Ectodermal cell (in vitro differentiated cells): ENCODE measurements at regions not wholly inside any gene's neighbourhood (a gene's known extent, or its start where the extent isn't known, plus 50 kb on each side); places are given as distances from the start of the nearest gene placed in this dataset.
"Not testable (repeated sequence)": the region's sequence is repeated elsewhere in the genome, so short reads cannot be mapped to it uniquely, and the experiment has no call there.

Experiments
- H3K27ac ChIP-seq: 2 replicates; pipeline ENCODE4 v1.7.0; 2013; ENCODE audit warnings: mild to moderate bottlenecking, low read depth, low read length; ENCODE audit not compliant: insufficient read depth, poor library complexity, severe bottlenecking
- H3K27me3 ChIP-seq: 2 replicates; pipeline ENCODE4 v1.7.0; 2013; ENCODE audit warnings: mild to moderate bottlenecking, low read length; ENCODE audit not compliant: insufficient read depth, control insufficient read depth, poor library complexity, severe bottlenecking
- H3K36me3 ChIP-seq: one replicate; pipeline ENCODE4 v1.7.0; 2013; ENCODE audit warnings: low read length; ENCODE audit not compliant: control insufficient read depth, insufficient read depth
- H3K4me1 ChIP-seq: one replicate; pipeline ENCODE4 v1.7.0; 2013; ENCODE audit warnings: low read length; ENCODE audit not compliant: control insufficient read depth, insufficient read depth
- H3K4me3 ChIP-seq: 2 replicates; pipeline ENCODE4 v1.7.0; 2013; ENCODE audit warnings: low read depth, low read length, control low read depth; ENCODE audit not compliant: insufficient read depth
- H3K9me3 ChIP-seq: 2 replicates; pipeline ENCODE4 v1.7.0; 2013; ENCODE audit warnings: mild to moderate bottlenecking, low read length, moderate library complexity; ENCODE audit not compliant: control insufficient read depth
- WGBS, 2 experiments: methylation state at CpG; one replicate each; pipeline ENCODE4 v1.1.7; 2013; ENCODE audit warnings: missing lambda C conversion rate in 2 of 2; 5-methylcytosine and 5-hydroxymethylcytosine counted together

DNA sequence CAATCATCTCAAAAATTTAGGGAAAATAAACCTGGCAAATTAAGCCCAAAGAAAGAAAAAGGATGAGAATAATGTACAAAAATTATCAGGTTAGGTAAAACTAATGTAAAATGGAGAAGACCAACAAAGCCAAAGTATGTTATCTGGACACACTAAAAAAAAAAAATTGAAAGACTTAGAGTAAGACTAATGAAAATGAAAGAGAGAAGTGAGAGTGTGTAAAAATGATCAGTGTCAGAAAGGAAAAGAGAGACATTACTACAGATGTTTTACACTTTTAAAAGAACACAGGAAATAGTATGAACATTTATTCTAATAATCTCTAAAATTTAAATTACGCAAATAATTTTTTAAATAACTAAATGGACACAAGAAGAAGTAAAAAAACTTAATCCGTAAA, 573.3 kb upstream of the NR2F2 start:
- Histone ChIP-seq H3K4me1 (peaks cover 14% of the 10 kb centered on the region), H3K27me3 (no peaks in the 10 kb centered on the region), H3K9me3 (no peaks in the 10 kb centered on the region), H3K27ac (no peak overlapping the region), H3K4me3 (no peak overlapping the region), H3K36me3 (no peaks in the 10 kb centered on the region)
- no CpG with 5 or more reads among the region's 2 CpGs for WGBS, 2 experiments

DNA sequence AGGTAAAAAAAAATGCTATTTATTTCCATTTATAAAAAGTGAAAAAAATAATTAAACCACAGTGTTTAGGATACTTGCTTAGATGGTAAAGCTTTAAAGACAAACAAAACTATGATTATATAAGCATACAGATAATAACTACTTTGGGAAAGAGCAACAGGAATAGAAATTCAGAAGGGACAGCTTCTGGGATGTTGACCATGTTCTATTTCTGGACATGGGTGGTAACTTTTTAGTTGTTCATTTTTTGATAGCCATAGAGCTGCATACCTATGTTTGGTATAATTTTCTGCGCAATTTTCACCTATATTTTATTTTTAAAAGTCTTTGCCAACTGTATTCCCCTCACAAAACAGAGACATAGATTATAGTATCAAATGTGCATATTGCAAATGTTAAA, 572.0 kb upstream of the NR2F2 start:
- Histone ChIP-seq H3K36me3 (no peaks in the 10 kb centered on the region), H3K4me3 (no peak overlapping the region), H3K9me3 (no peaks in the 10 kb centered on the region), H3K27me3 (no peaks in the 10 kb centered on the region), H3K4me1 (peaks cover 20% of the 10 kb centered on the region), H3K27ac (no peak overlapping the region)
- WGBS, 2 experiments, result no CpG with 5 or more reads among the region's 1 CpG

DNA sequence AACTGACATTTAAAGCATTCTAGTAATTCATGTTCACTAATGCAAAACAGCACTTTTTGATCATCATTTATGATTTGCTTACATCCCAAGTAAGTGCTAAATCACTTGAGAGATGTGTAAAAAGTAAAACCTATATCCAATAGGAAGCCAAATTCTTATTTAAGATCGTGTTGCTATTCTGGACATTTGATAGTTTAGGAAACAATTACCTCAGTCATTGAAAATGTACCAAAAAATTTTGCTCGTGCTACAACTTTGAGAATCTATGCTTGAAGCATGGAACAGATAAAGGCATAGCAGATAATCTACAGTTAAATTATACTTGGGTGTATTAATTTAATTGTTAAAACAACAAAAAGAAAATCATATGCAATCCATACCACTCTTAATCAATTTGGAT, 571.6 kb upstream of the NR2F2 start:
- no peaks in the 10 kb centered on the region for H3K9me3 ChIP-seq
- WGBS, 2 experiments, result 94% methylated on average over 2 of the region's 2 CpGs; no CpG with 5 or more reads in 1 of the 2 experiments

DNA sequence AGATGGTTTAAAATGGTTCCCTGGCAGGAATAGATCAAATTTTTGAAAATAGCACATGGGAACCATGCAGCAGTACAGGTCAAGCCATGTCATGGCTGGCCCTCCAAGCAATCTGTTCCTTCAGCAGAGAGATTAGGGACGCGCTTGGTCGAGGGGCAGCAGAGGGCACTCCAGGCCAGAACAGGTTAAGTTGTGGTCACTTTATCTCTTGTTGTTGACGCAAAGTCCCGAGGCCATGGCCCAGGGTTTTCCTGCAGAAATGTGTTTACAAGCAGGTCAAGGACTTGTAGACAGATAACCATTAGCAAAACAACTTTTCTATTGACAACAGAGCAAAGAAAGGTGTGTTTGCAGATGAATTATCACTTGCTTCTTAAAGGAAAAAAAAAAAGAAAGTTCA, 570.0 kb upstream of the NR2F2 start:
- 18 to 20% methylated on average over 5 of the region's 5 CpGs for WGBS, 2 experiments
- H3K27ac ChIP-seq, result no peak overlapping the region
- peaks cover 20% of the 10 kb centered on the region for H3K4me1 ChIP-seq
- H3K9me3 ChIP-seq, result no peaks in the 10 kb centered on the region
- H3K4me3 ChIP-seq, result no peak overlapping the region
- no peaks in the 10 kb centered on the region for H3K27me3 ChIP-seq
- no peaks in the 10 kb centered on the region for H3K36me3 ChIP-seq

More for the DNA sequence above, 571.6 kb upstream of the NR2F2 start:
- Histone ChIP-seq H3K36me3 (no peaks in the 10 kb centered on the region), H3K4me3 (no peak overlapping the region), H3K27me3 (no peaks in the 10 kb centered on the region), H3K4me1 (peaks cover 20% of the 10 kb centered on the region), H3K27ac (no peak overlapping the region)

DNA sequence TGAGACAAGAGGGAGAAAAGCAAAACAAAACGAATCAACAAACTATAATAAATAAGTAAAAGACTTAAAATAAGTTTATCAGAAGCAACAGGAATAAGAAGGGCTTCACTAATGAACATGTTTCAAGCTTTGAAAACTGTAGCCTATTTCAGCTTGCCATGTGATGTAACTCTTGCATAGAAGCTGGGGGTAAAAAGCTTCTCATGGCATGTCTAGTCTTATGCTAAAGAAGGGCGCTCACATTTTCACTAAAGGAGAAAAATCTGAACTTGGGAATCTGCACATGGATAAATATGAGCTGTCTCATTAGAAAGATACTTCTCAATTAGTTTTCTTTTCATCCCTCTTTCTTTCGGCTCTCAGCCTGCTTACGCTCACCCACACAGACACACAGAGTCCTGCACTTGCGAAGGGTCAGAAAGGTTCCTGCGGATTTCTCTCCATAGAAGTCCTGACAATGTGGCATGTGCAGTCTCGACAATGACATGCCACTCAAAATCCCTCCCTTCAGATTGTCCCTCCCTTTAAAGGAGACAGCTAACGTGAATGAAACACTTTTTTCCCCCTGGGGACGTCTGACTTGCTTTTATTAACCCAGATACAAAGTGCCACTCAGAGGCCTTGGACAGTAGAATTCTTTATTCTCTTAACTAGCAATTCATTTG, 568.9 kb upstream of the NR2F2 start:
- no peaks in the 10 kb centered on the region for H3K9me3 ChIP-seq
- H3K27ac ChIP-seq, result no peak overlapping the region
- no peaks in the 10 kb centered on the region for H3K27me3 ChIP-seq
- H3K4me1 ChIP-seq, result peaks cover 20% of the 10 kb centered on the region
- no peak overlapping the region for H3K4me3 ChIP-seq
- 32 to 39% methylated on average over 8 of the region's 9 CpGs for WGBS, 2 experiments
- no peaks in the 10 kb centered on the region for H3K36me3 ChIP-seq

DNA sequence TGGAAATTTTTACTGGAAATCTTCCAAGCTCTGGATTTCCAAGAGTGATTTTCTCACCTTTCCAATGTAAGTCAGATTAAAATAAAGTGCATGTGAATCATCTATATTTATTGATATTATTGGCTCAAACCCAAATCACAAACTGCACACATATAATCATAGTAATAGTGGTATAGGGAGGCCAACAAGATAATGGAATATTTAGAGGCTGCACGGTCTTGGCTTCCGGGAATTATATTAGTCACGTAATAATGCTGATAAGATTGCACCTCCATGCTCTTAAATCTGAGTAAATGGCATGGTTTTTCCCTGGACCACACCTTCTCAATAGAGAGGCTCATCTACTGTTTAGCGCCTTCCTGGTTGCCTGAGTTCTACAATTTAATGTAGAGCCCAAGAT, 567.1 kb upstream of the NR2F2 start:
- Histone ChIP-seq H3K36me3 (no peaks in the 10 kb centered on the region), H3K27me3 (no peaks in the 10 kb centered on the region), H3K4me1 (peaks cover 20% of the 10 kb centered on the region), H3K4me3 (no peak overlapping the region), H3K27ac (no peak overlapping the region), H3K9me3 (no peaks in the 10 kb centered on the region)
- WGBS, 2 experiments, result 96 to 97% methylated on average over 4 of the region's 4 CpGs

DNA sequence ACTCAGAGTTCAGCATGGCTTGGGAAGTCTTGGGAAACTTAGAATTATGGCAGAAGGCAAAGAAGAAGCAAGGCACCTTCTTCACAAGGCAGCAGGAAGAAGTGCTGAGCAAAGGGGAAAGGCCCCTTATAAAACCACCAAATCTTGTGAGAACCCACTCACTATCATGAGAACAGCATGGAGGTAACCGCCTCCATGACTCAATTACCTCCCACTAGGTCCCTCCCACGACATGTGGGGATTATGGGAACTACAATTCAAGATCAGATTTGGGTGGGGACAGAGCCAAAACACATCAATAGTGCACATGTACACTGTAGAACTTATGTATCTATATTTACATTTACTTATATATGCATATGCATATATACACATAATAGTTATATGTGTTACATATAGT, 565.3 kb upstream of the NR2F2 start:
- Histone ChIP-seq H3K36me3 (no peaks in the 10 kb centered on the region), H3K4me3 (no peak overlapping the region), H3K4me1 (peaks cover 22% of the 10 kb centered on the region), H3K27ac (no peak overlapping the region), H3K9me3 (no peaks in the 10 kb centered on the region), H3K27me3 (no peaks in the 10 kb centered on the region)
- 86% methylated on average over 1 to 2 of the region's 2 CpGs for WGBS, 2 experiments

DNA sequence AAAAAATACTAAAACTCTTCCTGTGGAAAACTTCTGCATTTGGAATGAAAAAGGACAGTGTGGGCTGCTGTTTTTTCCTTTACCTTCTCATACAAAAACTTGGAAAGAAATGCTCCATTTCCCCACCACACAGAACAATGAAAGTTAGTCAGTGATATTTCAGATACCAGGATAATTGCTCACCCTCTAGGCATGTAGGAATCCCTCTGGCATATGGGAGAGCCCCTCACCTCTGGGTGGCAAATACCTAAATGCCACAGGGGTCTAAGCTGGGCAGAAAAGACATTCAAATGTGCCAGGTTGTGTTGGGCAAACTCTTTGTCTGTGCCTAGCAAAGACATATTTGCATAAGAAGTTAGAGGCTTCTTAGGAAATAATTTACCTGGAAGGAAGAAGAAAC, 560.3 kb upstream of the NR2F2 start:
- no peaks in the 10 kb centered on the region for H3K27me3 ChIP-seq
- no peaks in the 10 kb centered on the region for H3K36me3 ChIP-seq
- no peak overlapping the region for H3K4me3 ChIP-seq
- H3K4me1 ChIP-seq, result peaks cover 6% of the 10 kb centered on the region
- H3K27ac ChIP-seq, result no peak overlapping the region
- no peaks in the 10 kb centered on the region for H3K9me3 ChIP-seq

DNA sequence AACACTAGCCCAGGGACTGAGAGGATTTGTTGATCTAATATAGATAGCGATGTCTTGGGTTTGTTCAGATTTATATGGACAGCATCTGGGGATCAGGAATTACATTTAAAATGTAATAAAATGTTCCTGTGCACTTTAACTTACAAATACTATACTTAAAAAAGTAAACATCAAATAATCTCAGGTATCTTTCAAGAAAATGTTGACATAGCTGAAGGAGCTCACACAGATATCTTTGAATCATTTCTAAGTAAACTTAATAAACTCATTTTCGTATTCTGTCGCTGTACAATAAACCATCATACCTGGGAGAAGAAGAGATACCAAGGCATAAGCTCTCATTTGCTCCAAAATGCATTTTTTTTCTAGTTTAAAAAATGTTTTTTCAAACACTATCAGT, 557.5 kb upstream of the NR2F2 start:
- Histone ChIP-seq H3K9me3 (no peaks in the 10 kb centered on the region), H3K4me3 (no peak overlapping the region), H3K36me3 (no peaks in the 10 kb centered on the region), H3K27ac (no peak overlapping the region), H3K27me3 (no peaks in the 10 kb centered on the region), H3K4me1 (peaks cover 6% of the 10 kb centered on the region)
- WGBS, 2 experiments, result 95 to 100% methylated on average over 2 to 3 of the region's 3 CpGs

DNA sequence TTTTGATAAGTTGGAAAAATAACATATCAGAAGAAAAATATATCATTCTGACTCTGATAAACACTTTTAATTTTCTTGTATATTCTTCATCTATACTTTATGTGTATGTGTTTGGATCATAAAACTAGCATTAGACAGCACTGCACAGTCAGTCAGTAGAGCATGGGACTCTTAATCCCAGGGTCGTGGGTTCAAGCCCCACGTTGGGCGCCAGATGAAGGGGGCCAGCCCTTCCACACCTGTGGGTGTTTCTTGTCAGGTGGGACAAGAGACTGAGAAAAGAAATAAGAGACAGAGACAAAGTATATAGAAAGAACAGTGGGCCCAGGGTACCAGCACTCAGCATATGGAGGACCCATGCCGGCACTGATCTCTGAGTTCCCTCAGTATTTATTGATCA, 546.0 kb upstream of the NR2F2 start:
- no peaks in the 10 kb centered on the region for H3K9me3 ChIP-seq
- 91 to 97% methylated on average over 4 of the region's 4 CpGs for WGBS, 2 experiments

DNA sequence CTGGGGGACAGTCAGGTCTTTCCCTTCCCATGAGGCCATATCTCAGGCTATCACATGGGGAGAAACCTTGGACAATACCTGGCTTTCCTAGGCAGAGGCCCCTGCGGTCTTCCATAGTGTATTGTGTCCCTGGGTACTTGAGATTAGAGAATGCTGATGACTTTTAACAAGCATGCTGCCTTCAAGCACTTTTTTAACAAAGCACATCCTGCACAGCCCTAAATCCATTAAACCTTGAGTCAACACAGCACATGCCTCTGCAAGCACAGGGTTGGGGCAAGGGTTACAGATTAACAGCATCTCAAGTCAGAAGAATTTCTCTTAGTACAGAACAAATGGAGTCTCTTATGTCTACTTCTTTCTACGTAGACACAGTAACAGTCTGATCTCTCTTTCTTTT, 545.2 kb upstream of the NR2F2 start:
- 92% methylated on average over 2 of the region's 2 CpGs for WGBS, 2 experiments
- not testable (repeated sequence) for H3K4me3 ChIP-seq, H3K4me1 ChIP-seq, H3K27ac ChIP-seq, H3K9me3 ChIP-seq, H3K36me3 ChIP-seq, H3K27me3 ChIP-seq

More for the DNA sequence above, 546.0 kb upstream of the NR2F2 start:
- Histone ChIP-seq H3K27ac (no peak overlapping the region), H3K36me3 (no peaks in the 10 kb centered on the region), H3K4me1 (no peaks in the 10 kb centered on the region), H3K27me3 (no peaks in the 10 kb centered on the region), H3K4me3 (no peak overlapping the region)
